SK-N-SH (cell line): ENCODE measurements at regions not wholly inside any gene's neighbourhood (a gene's known extent, or its start where the extent isn't known, plus 50 kb on each side); places are given as distances from the start of the nearest gene placed in this dataset.
"Not testable (repeated sequence)": the region's sequence is repeated elsewhere in the genome, so short reads cannot be mapped to it uniquely, and the experiment has no call there.

Source experiments
- CTCF ChIA-PET: fragments of 300-600, 350-600 bp; formaldehyde crosslinking; extraction: SDS; loops from one replicate; lab custom pipeline; 2021; lab: Yijun Ruan, JAX
- POLR2A ChIA-PET: fragments of 350-600 bp; sonication (Branson Sonifier 250); formaldehyde crosslinking; extraction: SDS; loops from one replicate; lab custom pipeline; 2020; ENCODE audit warnings: antibody characterized with exemption, inconsistent platforms; lab: Yijun Ruan, JAX
- DNase-seq: peaks from one replicate; pipeline ENCODE4 v3.0.0; 2012
- H2AFZ ChIP-seq: fragments of 200-600 bp; sonication (generic); 2 replicates; pipeline ENCODE4 v1.8.1; 2016; ENCODE audit warnings: antibody characterized with exemption, mild to moderate bottlenecking, low read depth
- H3F3A ChIP-seq: fragments of 200-600 bp; sonication (generic); replicated peaks from 2 replicates; pipeline ENCODE3; 2016; ENCODE audit warnings: antibody characterized with exemption, mild to moderate bottlenecking; ENCODE audit not compliant: insufficient read depth
- H3K27ac ChIP-seq, 2 experiments: fragments of 200-500 bp in 1 of 2; fragments of 200-600 bp in 1 of 2; sonication (Bioruptor generic) in 1 of 2; sonication (generic), shearing (Covaris generic) in 1 of 2; 2 replicates each; pipeline versions ENCODE4 v1.5.1 to v1.6.1; 2014 to 2016; ENCODE audit warnings: low read depth in 2 of 2, inconsistent platforms in 1 of 2, low read length in 1 of 2, mild to moderate bottlenecking in 1 of 2, mixed read lengths in 1 of 2
- H3K27me3 ChIP-seq: fragments of 200-600 bp; sonication (generic), shearing (Covaris generic); 2 replicates; pipeline ENCODE4 v1.6.1; 2016; ENCODE audit warnings: mixed run types; ENCODE audit not compliant: insufficient read depth
- H3K36me3 ChIP-seq, 2 experiments: fragments of 200-500 bp in 1 of 2; fragments of 200-600 bp in 1 of 2; sonication (Bioruptor generic) in 1 of 2; sonication (generic) in 1 of 2; replicated peaks in 1 of 2; 2 replicates each; pipeline versions ENCODE3 to v1.5.1; 2014 to 2016; ENCODE audit warnings: low read length in 1 of 2, mild to moderate bottlenecking in 1 of 2; ENCODE audit not compliant: insufficient read depth in 2 of 2, control insufficient read depth in 1 of 2
- H3K4me1 ChIP-seq, 2 experiments: fragments of 200-500 bp in 1 of 2; fragments of 200-600 bp in 1 of 2; sonication (Bioruptor generic) in 1 of 2; sonication (generic), shearing (Covaris generic) in 1 of 2; 2 replicates each; pipeline versions ENCODE4 v1.5.1 to v1.6.1; 2014 to 2016; ENCODE audit warnings: low read depth in 1 of 2, low read length in 1 of 2, mixed run types in 1 of 2; ENCODE audit not compliant: insufficient read depth in 2 of 2, control insufficient read depth in 1 of 2
- H3K4me2 ChIP-seq: fragments of 200-600 bp; sonication (generic), shearing (Covaris generic); 2 replicates; pipeline ENCODE4 v1.6.1; 2017; ENCODE audit warnings: mixed run types
- H3K4me3 ChIP-seq, 2 experiments: fragments of 200-500 bp in 1 of 2; fragments of 200-600 bp in 1 of 2; sonication (Bioruptor generic) in 1 of 2; sonication (generic), shearing (Covaris generic) in 1 of 2; 2 replicates each; pipeline versions ENCODE4 v1.5.1 to v1.8.1; 2014 to 2016; ENCODE audit warnings: low read depth in 2 of 2, inconsistent platforms in 1 of 2, low read length in 1 of 2, mild to moderate bottlenecking in 1 of 2, mixed read lengths in 1 of 2, moderate library complexity in 1 of 2
- H3K79me2 ChIP-seq: fragments of 200-600 bp; sonication (generic); 2 replicates; pipeline ENCODE4 v1.8.1; 2017; ENCODE audit warnings: mild to moderate bottlenecking; ENCODE audit not compliant: insufficient read depth
- H3K9ac ChIP-seq: fragments of 200-600 bp; sonication (generic); 2 replicates; pipeline ENCODE4 v1.6.1; 2017; ENCODE audit warnings: mixed run types
- H3K9me2 ChIP-seq: fragments of 200-600 bp; sonication (generic); 2 replicates; pipeline ENCODE4 v1.6.1; 2017; ENCODE audit warnings: mixed run types
- H3K9me3 ChIP-seq: fragments of 200-600 bp; sonication (generic); 2 replicates; pipeline ENCODE4 v1.6.1; 2017; ENCODE audit warnings: mixed run types, mild to moderate bottlenecking, moderate library complexity
- H4K20me1 ChIP-seq: fragments of 200-600 bp; sonication (generic); 2 replicates; pipeline ENCODE4 v1.6.1; 2017; ENCODE audit warnings: mild to moderate bottlenecking, mixed run types; ENCODE audit not compliant: insufficient read depth
- EZH2phosphoT487 ChIP-seq: fragments of 200-600 bp; sonication (generic); IDR thresholded peaks from 2 replicates; pipeline ENCODE4 v1.6.1; 2017; ENCODE audit warnings: low read depth, mixed run types, mild to moderate bottlenecking, antibody characterized with exemption, moderate library complexity, borderline replicate concordance
- FOXJ3 ChIP-seq: sonication (generic); formaldehyde crosslinking; IDR thresholded peaks from 2 replicates; pipeline ENCODE4 v1.5.1; 2020; ENCODE audit warnings: mild to moderate bottlenecking, missing genetic modification reagents
- GABPA ChIP-seq: IDR thresholded peaks from 2 replicates; pipeline ENCODE4 v1.4.0; 2012; ENCODE audit warnings: low read depth, mild to moderate bottlenecking
- MEF2A ChIP-seq: IDR thresholded peaks from 2 replicates; pipeline ENCODE4 v1.4.0; 2012; ENCODE audit warnings: low read depth, borderline replicate concordance
- NFIC ChIP-seq: IDR thresholded peaks from 2 replicates; pipeline ENCODE4 v1.4.0; 2012; ENCODE audit warnings: borderline replicate concordance
- NRF1 ChIP-seq: IDR thresholded peaks from 2 replicates; pipeline ENCODE4 v1.6.1; 2012; ENCODE audit warnings: low read depth, mild to moderate bottlenecking, low read length
- POLR2AphosphoS5 ChIP-seq: IDR thresholded peaks from 2 replicates; pipeline ENCODE4 v1.6.1; 2012; ENCODE audit warnings: low read depth, low read length
- SIN3A ChIP-seq: IDR thresholded peaks from 2 replicates; pipeline ENCODE4 v1.6.1; 2012; ENCODE audit warnings: low read depth, mild to moderate bottlenecking, low read length, moderate library complexity, borderline replicate concordance
- WGBS: methylation state at CpG from one replicate; pipeline ENCODE4 v1.1.6; 2017; ENCODE audit warnings: low lambda C conversion rate; 5-methylcytosine and 5-hydroxymethylcytosine counted together
- TF ChIP-seq, protein P1 (sequence below): fragments of 150-350 bp; IDR thresholded peaks from 2 replicates; pipeline ENCODE4 v1.6.1; 2017; ENCODE audit warnings: antibody characterized with exemption, low read length, low read depth, borderline replicate concordance
- TF ChIP-seq, protein P2 (sequence below): fragments of 150-350 bp; IDR thresholded peaks from 2 replicates; pipeline ENCODE4 v1.6.1; 2016; ENCODE audit warnings: mild to moderate bottlenecking, low read depth, low read length
- TF ChIP-seq, protein P3 (sequence below): IDR thresholded peaks from 2 replicates; pipeline ENCODE4 v1.4.0; 2012; ENCODE audit warnings: low read depth, borderline replicate concordance
- TF ChIP-seq, protein P4 (sequence below): IDR thresholded peaks from 2 replicates; pipeline ENCODE4 v1.6.1; 2012; ENCODE audit warnings: mild to moderate bottlenecking, low read depth, low read length, moderate library complexity

DNA sequence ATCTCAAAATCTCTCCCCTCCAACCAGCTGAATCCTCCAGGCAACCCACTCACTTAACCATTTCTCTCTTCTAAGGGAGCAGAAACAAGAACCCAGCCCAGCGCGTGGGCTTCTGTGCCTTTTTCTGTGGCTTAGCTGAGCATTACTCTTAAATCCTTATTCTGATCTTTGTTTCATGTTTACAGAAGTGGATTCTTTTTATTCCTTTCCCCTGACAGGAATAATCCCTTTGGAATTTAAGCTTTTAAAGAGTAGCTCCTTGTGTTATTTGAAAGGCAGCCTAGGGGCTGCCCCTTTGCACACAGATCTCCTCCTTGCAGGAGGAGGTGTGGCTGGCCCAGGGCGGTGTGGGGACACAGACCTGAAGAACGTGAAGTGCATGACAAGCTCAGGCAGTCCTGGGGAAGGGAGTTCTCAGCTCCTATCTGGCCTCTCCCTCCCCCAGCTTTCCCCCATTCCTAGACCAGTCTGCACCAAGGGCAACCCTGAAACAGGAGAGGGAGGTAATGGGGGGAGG, 77.1 kb upstream of the UBE2E1 start:
- DNase-seq = no peak
- Histone ChIP-seq H4K20me1 (no peaks in the 10 kb centered on the region), H3K9ac (no peak overlapping the region), H3F3A (no peaks in the 10 kb centered on the region), H2AFZ (no peak overlapping the region), H3K4me1 (0 out of 4 replicates have a peak, but pooled peaks cover 0 to 4% of the 10 kb centered on the region in 2 experiments), H3K79me2 (no peaks in the 10 kb centered on the region), H3K27ac (no peak overlapping the region), H3K9me3 (no peaks in the 10 kb centered on the region), H3K9me2 (no peaks in the 10 kb centered on the region), H3K4me2 (peak overlapping the region; percentile 7; the same call in 1 of the 2 replicates), H3K4me3 (no peak overlapping the region), H3K27me3 (no peaks in the 10 kb centered on the region), H3K36me3 (no peaks in the 10 kb centered on the region)
- TF ChIP-seq NFIC (no peak), EZH2phosphoT487 (no peak), MEF2A (no peak), FOXJ3 (CRISPR knock-in tag) (no peak), GABPA (no peak), NRF1 (no peak), POLR2AphosphoS5 (no peak), SIN3A (no peak)
- TF ChIP-seq, protein P1, sequence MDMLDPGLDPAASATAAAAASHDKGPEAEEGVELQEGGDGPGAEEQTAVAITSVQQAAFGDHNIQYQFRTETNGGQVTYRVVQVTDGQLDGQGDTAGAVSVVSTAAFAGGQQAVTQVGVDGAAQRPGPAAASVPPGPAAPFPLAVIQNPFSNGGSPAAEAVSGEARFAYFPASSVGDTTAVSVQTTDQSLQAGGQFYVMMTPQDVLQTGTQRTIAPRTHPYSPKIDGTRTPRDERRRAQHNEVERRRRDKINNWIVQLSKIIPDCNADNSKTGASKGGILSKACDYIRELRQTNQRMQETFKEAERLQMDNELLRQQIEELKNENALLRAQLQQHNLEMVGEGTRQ = no peak
- TF ChIP-seq, protein P2, sequence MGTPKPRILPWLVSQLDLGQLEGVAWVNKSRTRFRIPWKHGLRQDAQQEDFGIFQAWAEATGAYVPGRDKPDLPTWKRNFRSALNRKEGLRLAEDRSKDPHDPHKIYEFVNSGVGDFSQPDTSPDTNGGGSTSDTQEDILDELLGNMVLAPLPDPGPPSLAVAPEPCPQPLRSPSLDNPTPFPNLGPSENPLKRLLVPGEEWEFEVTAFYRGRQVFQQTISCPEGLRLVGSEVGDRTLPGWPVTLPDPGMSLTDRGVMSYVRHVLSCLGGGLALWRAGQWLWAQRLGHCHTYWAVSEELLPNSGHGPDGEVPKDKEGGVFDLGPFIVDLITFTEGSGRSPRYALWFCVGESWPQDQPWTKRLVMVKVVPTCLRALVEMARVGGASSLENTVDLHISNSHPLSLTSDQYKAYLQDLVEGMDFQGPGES = no peak
- TF ChIP-seq, protein P3, sequence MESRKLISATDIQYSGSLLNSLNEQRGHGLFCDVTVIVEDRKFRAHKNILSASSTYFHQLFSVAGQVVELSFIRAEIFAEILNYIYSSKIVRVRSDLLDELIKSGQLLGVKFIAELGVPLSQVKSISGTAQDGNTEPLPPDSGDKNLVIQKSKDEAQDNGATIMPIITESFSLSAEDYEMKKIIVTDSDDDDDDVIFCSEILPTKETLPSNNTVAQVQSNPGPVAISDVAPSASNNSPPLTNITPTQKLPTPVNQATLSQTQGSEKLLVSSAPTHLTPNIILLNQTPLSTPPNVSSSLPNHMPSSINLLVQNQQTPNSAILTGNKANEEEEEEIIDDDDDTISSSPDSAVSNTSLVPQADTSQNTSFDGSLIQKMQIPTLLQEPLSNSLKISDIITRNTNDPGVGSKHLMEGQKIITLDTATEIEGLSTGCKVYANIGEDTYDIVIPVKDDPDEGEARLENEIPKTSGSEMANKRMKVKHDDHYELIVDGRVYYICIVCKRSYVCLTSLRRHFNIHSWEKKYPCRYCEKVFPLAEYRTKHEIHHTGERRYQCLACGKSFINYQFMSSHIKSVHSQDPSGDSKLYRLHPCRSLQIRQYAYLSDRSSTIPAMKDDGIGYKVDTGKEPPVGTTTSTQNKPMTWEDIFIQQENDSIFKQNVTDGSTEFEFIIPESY = no peak
- TF ChIP-seq, protein P4, sequence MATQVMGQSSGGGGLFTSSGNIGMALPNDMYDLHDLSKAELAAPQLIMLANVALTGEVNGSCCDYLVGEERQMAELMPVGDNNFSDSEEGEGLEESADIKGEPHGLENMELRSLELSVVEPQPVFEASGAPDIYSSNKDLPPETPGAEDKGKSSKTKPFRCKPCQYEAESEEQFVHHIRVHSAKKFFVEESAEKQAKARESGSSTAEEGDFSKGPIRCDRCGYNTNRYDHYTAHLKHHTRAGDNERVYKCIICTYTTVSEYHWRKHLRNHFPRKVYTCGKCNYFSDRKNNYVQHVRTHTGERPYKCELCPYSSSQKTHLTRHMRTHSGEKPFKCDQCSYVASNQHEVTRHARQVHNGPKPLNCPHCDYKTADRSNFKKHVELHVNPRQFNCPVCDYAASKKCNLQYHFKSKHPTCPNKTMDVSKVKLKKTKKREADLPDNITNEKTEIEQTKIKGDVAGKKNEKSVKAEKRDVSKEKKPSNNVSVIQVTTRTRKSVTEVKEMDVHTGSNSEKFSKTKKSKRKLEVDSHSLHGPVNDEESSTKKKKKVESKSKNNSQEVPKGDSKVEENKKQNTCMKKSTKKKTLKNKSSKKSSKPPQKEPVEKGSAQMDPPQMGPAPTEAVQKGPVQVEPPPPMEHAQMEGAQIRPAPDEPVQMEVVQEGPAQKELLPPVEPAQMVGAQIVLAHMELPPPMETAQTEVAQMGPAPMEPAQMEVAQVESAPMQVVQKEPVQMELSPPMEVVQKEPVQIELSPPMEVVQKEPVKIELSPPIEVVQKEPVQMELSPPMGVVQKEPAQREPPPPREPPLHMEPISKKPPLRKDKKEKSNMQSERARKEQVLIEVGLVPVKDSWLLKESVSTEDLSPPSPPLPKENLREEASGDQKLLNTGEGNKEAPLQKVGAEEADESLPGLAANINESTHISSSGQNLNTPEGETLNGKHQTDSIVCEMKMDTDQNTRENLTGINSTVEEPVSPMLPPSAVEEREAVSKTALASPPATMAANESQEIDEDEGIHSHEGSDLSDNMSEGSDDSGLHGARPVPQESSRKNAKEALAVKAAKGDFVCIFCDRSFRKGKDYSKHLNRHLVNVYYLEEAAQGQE = no peak
- 96% methylated on average over 4 of the region's 4 CpGs for WGBS
- CTCF ChIA-PET = interaction anchor here (1.0 to 1.3 kb wide), 3 partner anchors 15 to 80 kb away, joined by 3 to 4 read pairs (median 3); no protein-coding TSS in a partner anchor
- POLR2A ChIA-PET = no interaction called here

DNA sequence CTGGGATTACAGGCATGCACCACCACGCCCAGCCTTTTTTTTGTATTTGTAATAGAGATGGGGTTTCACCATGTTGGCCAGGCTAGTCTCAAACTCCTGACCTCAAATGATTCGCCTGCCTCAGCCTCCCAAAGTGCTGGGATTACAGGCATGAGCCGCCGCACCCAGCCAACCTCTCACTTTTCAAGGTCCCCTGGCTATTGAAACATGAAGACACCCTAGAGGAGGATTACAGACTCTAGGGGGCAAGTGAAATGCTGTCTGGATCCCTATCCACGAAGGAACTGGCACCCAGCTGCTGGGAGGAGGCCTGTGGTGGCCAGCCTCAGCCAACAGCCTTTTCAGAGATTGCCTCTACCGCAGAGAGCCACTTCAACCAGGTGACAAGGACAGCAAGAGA, 76.4 kb upstream of the UBE2E1 start:
- H3K27ac ChIP-seq, H3K79me2 ChIP-seq, H3K4me3 ChIP-seq, H3K9ac ChIP-seq, H4K20me1 ChIP-seq, H3K9me3 ChIP-seq, H3K9me2 ChIP-seq, H3K4me1 ChIP-seq, POLR2A ChIA-PET, H3K36me3 ChIP-seq, DNase-seq, H3F3A ChIP-seq, H3K4me2 ChIP-seq, H3K27me3 ChIP-seq, H2AFZ ChIP-seq: not testable (repeated sequence)
- CTCF ChIA-PET = interaction anchor here (0.6 to 1.3 kb wide), 2 partner anchors 8 to 72 kb away, joined by 3 read pairs; no protein-coding TSS in a partner anchor
- 100% methylated on average over 3 of the region's 6 CpGs for WGBS
